Type B pancreatic cell (in vitro differentiated cells): ENCODE measurements at regions not wholly inside any gene's neighbourhood (a gene's known extent, or its start where the extent isn't known, plus 50 kb on each side); places are given as distances from the start of the nearest gene placed in this dataset.

Experiments
- DNase-seq: peaks from one replicate; pipeline ENCODE4 v3.0.0; 2021; ENCODE audit warnings: mixed read lengths; ENCODE audit not compliant: unreplicated experiment; ENCODE audit errors: extremely low spot score
- H3K27ac Mint-ChIP-seq: 2 replicates; pipeline ENCODE4 v1.8.0; 2021; ENCODE audit warnings: mild to moderate bottlenecking, mixed read lengths
- H3K27me3 Mint-ChIP-seq: 2 replicates; pipeline ENCODE4 v1.8.0; 2021; ENCODE audit warnings: mixed read lengths
- H3K36me3 Mint-ChIP-seq: 2 replicates; pipeline ENCODE4 v1.8.0; 2021; ENCODE audit warnings: mixed read lengths
- H3K4me1 Mint-ChIP-seq: one replicate; pipeline ENCODE4 v1.8.0; 2021; ENCODE audit warnings: mixed read lengths; ENCODE audit not compliant: unreplicated experiment
- H3K4me3 Mint-ChIP-seq: 2 replicates; pipeline ENCODE4 v1.8.0; 2021; ENCODE audit warnings: mild to moderate bottlenecking, mixed read lengths
- H3K9me3 Mint-ChIP-seq: 2 replicates; pipeline ENCODE4 v1.8.0; 2021; ENCODE audit warnings: mixed read lengths
- TF ChIP-seq, protein P1 (sequence below): fragments of 200-600 bp; sonication (generic); conservative IDR thresholded peaks from 2 replicates; pipeline ENCODE4 v1.5.0; 2021; ENCODE audit warnings: antibody characterized with exemption, mild to moderate bottlenecking

GRCh38 chr17:72474719-72475477, 354.1 kb downstream of the SOX9 start:
- TF ChIP-seq, protein P1, sequence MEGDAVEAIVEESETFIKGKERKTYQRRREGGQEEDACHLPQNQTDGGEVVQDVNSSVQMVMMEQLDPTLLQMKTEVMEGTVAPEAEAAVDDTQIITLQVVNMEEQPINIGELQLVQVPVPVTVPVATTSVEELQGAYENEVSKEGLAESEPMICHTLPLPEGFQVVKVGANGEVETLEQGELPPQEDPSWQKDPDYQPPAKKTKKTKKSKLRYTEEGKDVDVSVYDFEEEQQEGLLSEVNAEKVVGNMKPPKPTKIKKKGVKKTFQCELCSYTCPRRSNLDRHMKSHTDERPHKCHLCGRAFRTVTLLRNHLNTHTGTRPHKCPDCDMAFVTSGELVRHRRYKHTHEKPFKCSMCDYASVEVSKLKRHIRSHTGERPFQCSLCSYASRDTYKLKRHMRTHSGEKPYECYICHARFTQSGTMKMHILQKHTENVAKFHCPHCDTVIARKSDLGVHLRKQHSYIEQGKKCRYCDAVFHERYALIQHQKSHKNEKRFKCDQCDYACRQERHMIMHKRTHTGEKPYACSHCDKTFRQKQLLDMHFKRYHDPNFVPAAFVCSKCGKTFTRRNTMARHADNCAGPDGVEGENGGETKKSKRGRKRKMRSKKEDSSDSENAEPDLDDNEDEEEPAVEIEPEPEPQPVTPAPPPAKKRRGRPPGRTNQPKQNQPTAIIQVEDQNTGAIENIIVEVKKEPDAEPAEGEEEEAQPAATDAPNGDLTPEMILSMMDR = no peak
- Mint-ChIP-seq H3K9me3 (no peaks in the 10 kb centered on the region), H3K4me3 (peak overlapping the region; percentile 31), H3K36me3 (peaks cover 4% of the 10 kb centered on the region), H3K27me3 (no peaks in the 10 kb centered on the region), H3K27ac (no peak overlapping the region), H3K4me1 (peaks cover 55% of the 10 kb centered on the region)
- no peak for DNase-seq

- Mint-ChIP-seq H3K9me3 (no peaks in the 10 kb centered on the region), H3K36me3 (peaks cover 4% of the 10 kb centered on the region), H3K4me1 (peaks cover 55% of the 10 kb centered on the region), H3K27me3 (no peaks in the 10 kb centered on the region), H3K27ac (peak overlapping the region; percentile 82), H3K4me3 (peak overlapping the region; percentile 74)
- no peak for DNase-seq
- TF ChIP-seq, protein P1 = no peak
These were observed 355.3 kb downstream of the SOX9 start for GRCh38 chr17:72476134-72476533.

DNA sequence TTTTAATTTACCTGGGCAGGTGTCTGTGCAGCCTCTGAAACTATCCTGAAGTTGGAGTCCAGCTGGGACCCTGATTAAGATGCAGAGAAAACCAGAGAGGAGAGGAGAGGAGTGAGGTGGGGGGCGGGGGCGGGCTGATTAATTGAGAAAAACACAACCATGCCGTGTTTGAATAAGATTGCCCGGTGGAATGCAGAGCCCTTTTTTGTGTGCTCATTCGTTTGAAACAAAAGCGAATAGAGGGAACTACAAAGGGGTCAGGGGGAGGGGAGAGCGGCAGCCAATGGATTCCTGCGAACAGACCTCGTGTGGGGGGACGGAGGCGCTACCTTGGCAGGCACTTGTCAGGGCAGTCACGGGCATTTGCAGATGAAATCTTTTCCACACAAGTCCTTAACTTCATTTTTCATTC, 355.8 kb downstream of the SOX9 start:
- peak overlapping the region; percentile 82 for H3K27ac Mint-ChIP-seq
- peaks cover 55% of the 10 kb centered on the region for H3K4me1 Mint-ChIP-seq
- H3K36me3 Mint-ChIP-seq = peaks cover 4% of the 10 kb centered on the region
- peak overlapping the region; percentile 74 for H3K4me3 Mint-ChIP-seq
- TF ChIP-seq, protein P1 = no peak
- no peaks in the 10 kb centered on the region for H3K27me3 Mint-ChIP-seq
- DNase-seq = no peak
- no peaks in the 10 kb centered on the region for H3K9me3 Mint-ChIP-seq

DNA sequence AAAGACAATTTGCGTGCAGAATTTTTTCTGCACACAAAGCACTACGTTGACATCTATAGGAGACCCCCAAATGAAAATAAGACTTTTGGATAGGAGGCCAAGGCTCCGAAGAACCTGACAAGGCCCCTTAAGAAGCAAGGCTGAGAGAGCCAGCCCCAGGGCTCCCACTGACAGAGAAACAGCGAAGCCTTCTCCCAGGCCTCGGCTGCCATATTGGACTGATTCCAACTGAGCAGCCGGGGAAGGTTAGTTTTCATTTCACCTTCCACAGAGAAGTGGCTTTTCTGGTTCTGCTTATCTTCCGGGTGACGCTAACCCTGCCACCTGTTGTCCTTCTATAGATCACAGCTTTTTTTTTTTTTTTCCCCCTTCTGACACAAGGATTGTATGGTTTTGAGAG, 356.7 kb downstream of the SOX9 start:
- peak overlapping the region; percentile 82 for H3K27ac Mint-ChIP-seq
- TF ChIP-seq, protein P1 = no peak
- peaks cover 46% of the 10 kb centered on the region for H3K4me1 Mint-ChIP-seq
- no peak for DNase-seq
- no peaks in the 10 kb centered on the region for H3K9me3 Mint-ChIP-seq
- H3K4me3 Mint-ChIP-seq = peak overlapping the region; percentile 31
- H3K36me3 Mint-ChIP-seq = peaks cover 3% of the 10 kb centered on the region
- no peaks in the 10 kb centered on the region for H3K27me3 Mint-ChIP-seq

- DNase-seq = no peak
- Mint-ChIP-seq H3K27me3 (no peaks in the 10 kb centered on the region), H3K36me3 (peaks cover 9% of the 10 kb centered on the region), H3K4me1 (peaks cover 42% of the 10 kb centered on the region), H3K27ac (peak overlapping the region; percentile 28), H3K9me3 (peaks cover 4% of the 10 kb centered on the region), H3K4me3 (no peak overlapping the region)
- TF ChIP-seq, protein P1 = no peak
These were observed 358.3 kb downstream of the SOX9 start for GRCh38 chr17:72479113-72479512.
